Stimulated activated CD4-positive, alpha-beta T cell treated with anti-CD3 and anti-CD28 coated beads, TNF-alpha, amount 100 ng/mL, for 4 hours (primary cell): ENCODE measurements at regions not wholly inside any gene's neighbourhood (a gene's known extent, or its start where the extent isn't known, plus 50 kb on each side); places are given as distances from the start of the nearest gene placed in this dataset.
"Not testable (repeated sequence)": the region's sequence is repeated elsewhere in the genome, so short reads cannot be mapped to it uniquely, and the experiment has no call there.

Experiments
- DNase-seq, 3 experiments: peaks; one replicate each; pipeline ENCODE4 v3.0.0-alpha.2; 2020; ENCODE audit warnings: low read depth in 3 of 3

DNA sequence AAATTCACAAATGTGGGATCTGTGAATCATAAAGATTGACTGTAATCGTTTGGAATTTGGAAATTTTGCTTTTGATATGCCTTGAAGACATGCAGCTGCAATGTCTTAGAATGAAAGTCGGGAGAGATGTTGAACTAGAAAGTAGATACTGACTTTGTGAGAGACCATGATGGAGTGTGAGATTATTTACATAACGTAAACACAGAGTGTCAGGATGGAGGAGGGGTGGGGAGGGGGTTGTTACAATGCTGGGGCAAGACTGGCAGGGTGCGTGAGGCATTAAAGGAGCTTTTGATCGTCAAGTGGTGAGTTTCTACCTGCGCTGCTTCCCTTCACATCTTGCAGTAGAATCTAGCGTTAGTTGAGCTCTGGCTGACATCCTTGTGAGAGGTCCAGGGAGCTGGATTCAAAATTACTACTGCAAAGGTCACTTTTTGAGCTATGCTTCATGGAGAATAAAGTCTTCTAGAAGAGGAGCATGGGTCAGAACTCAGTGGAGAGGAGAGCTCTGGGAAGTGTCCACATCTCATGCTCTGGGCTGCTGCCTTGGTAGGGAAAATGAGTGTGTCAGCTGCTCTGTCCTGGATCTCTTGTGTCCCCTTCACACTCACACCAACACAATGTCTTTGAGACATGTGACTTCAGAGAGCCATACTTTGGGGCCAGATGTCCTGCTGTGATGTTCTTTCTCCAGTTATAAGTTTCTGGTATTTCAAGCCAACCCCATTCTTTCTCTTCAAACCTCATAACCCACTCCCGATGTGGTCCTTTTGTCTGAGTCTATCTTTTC is 105.2 kb upstream of the CITED2 start:
- no peak for DNase-seq

DNA sequence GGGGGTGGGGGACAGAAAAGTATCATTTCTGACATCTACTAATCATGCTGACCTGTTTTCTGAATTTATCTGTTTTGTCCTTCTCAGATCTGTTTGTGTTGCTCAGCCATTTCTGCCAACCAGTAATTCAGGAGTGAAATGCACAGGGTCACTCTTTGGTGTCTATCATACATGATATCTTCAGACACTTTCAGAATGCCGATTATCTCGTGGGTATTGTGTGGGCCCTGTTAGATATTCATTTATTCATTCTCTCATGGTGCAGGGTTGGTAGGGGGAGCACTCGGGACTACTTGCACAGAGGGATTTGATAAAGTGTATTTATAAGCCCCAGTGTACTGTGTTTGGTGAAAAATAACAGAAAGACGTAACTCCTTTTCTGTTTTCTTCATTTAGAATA is 101.2 kb upstream of the CITED2 start:
- no peak for DNase-seq

GRCh38 chr6:139475241-139475640 is 100.8 kb upstream of the CITED2 start:
- DNase-seq: no peak

GRCh38 chr6:139474145-139475108 is 100.0 kb upstream of the CITED2 start:
- DNase-seq: no peak

DNA sequence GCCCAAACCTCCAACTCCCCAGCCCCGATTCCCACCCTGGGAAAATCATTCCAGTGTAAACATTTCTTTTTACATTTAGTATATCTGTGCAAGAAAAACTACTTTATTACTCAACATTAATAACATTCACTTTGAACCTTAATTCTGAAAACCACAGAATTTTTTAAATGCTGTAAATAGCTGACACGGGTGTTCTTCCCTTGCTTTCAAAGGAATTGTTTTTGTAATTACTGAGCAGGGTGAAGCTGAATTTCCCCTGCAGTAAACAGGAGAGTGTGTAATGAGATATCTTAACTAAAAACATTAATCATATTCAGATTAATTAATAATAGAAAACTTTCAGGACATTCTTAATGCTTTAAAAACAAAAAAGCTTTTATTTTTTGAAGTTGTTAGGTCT is 99.3 kb upstream of the CITED2 start:
- no peak for DNase-seq

- DNase-seq: no peak
Measured at GRCh38 chr6:139473231-139473701, 98.8 kb upstream of the CITED2 start.

DNA sequence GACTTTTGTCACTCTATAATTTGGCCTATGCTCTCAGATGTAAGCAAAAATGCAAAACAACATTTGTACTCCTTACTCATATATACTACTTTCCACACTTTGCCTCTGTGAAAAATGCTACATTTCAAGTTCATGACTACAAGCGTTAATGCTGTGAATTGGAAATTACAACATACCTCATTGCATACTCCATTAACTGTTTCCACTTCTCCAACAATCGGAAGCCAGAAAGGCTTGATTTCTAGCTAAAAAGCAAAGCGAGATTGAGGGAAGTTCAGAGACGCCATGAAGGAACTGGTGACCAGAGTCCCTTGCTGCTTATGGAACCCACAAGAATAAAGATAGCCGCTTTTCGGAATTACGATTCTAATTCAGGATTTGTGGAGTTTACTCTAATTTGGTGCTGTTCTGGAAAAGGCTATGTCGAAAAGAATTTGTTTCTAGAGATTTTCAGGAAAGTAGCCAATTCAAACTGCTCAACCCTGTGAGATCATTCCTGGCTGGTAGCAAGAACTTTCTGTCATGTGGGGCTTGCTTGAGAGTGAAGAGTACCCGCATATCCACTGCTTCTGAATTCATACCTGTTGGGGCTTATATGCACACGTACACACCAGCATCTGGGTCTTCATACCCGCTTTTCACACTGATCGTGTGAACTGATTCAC is 98.0 kb upstream of the CITED2 start:
- DNase-seq: no peak

- DNase-seq: no peak
Measured at GRCh38 chr6:139470997-139471396, 96.5 kb upstream of the CITED2 start.

DNA sequence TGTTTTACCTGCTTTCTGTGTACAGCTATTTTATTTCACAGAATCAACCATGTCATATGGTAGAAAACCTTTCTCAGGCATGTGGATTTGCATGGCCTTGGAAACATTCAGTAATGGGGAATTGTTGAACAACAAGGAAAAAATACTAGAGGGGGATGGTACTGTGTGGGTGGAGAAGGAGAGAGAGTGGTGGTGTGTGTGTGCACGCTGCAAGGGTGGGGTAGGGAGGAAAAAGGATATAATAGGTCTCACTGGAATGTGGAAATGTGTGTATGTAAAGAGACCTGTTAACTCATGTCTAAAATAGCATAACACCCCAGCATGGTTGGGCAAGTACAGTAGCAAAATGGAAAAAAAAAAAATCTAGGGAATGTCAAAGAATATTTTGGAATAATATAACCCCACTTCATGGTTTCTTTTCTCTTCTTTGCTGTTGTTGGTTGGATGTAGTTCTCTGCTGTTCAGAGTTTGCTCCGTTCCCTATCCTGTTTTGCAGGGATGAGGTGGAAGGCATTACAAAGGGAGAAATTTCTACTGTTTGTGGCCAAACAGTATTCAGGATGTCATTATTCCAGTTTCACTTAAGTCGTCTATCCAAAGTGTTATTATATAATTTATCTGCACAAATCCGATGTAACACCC is 93.9 kb upstream of the CITED2 start:
- DNase-seq: no peak

DNA sequence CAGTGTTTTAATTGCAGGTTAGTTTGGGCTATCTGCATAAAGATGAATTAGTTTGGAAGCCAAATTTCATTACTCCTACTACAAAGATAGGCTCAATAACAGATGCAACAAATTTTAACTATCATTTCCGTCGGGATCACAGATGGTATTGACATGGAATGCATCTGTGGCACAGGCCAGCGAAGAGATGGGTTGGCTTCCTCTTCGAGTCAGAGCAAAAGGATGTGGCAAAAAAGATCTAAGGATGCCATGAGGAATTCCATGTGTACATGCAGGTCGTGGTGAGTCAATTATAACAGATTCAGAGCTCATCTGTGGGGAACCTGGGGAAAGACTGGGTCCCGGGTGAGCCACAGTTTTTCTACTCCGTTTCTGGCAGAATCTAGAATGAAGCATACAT is 83.0 kb upstream of the CITED2 start:
- DNase-seq: no peak

DNA sequence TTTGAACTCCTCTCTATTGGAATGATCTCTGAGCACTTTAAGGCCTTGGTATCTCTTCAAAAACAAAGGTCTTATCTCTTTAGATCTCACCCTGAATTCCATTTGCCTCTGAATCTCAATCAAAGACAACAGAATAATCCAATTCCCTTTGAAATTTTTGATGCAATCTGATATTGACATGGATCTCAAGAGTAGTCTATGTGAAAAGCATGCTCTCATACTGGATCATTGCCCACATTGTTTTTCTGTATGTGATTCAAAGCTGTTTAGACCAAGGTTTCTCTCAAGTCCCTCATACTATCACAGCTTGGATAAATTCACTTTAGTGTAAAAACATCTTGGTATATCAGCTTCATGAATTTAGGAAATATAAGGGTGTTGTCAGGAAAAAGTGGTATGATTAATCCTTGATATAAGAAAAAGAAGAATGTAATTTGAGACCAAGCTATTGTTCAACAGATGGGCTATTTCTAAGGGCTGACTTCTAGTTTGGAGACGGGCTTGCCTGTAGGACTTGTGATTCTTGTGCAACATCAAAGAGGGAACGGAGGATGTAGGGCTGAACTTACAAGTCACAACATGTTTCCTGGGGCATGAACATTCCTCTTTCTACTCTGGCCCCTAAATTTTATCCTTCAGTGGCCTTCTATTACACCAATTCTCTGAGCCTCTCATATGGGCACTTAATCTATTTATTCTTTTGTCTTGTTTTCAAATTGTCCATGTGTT is 77.9 kb upstream of the CITED2 start:
- no peak for DNase-seq

DNA sequence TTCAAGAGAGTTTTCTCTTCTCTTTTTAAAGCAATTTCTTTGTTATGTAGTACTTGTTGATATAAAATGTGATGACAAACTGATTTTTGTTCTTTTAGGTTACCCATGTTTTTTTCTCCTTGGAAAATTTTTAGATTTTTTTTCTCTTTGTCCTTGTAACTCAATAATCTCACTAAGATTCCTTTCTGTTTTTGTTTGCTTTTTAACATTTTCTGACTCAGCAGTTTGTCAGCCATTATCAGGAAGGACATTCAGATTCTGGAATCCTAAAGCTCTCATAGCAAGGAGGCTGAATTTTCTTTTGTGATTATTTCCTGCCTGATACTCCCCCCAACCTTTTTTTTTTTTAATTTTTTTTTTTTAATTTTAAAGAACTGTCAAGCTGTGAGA is 75.2 kb upstream of the CITED2 start:
- no peak for DNase-seq

GRCh38 chr6:139448998-139449610 is 74.7 kb upstream of the CITED2 start:
- DNase-seq: no peak

- no peak for DNase-seq
Measured at GRCh38 chr6:139448051-139448649, 73.7 kb upstream of the CITED2 start.

DNA sequence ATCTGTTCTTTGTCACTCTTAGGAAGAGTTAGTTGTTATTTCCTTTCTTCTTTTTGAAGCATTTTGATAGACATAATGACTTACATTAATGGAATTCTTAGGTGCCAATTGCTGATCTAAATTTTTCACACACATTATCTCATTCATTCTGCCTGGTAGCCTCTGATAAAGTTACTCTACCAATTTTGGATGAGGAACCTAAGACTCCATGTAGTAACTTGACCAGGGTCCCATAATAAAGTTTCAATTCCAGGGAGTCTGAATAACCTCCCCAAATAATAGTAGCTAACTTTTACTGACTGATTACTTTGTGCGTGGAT is 73.2 kb upstream of the CITED2 start:
- DNase-seq: no peak

DNA sequence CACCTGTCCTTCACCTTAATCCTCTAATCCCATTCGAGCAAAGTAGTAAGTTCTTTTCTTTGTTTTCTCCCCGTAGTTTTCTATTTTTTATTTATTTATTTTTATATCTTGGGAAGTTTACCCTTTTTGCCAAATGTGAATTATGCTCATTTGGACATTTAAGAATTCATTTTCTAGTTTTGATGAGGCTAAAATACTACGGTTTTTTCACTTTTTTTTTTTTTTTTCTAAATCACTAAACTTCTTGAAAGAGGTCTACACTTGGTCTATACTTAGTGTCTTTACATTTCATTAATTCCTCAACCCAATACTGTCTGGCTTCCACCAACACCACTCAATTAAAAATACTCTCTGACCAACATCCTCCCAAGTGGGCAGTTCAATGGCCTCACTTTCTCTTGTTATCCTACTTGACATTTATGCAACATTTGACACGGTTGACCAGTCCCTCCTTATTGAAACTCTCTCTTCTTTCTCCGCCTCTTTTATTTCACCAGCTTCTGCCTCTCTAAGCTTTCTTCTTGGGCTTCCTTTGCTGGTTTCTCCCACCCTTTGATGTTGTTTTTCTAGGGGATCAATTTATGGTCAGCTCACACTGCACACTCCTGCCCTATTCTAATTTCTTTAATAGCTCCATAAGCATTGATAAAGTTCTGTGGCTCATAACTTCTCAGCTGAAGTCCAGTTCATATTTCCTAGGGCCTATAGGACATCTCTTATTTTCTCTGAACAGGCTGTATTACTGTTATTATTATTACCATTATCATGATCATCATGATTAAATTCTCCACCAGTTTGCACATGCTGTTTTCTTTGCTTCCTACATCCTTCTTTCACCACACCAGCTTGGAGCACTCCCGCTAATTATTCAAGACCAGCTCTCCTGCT is 72.6 kb upstream of the CITED2 start:
- no peak for DNase-seq

- no peak for DNase-seq
Measured at GRCh38 chr6:139446138-139446715, 71.8 kb upstream of the CITED2 start.

GRCh38 chr6:139444273-139444787 is 69.9 kb upstream of the CITED2 start:
- not testable (repeated sequence) for DNase-seq
